Heart left ventricle (tissue), 16 donors: ENCODE measurements at regions not wholly inside any gene's neighbourhood (a gene's known extent, or its start where the extent isn't known, plus 50 kb on each side); places are given as distances from the start of the nearest gene placed in this dataset.

Experiments
- ATAC-seq, 4 donors: fragments of 200-7000 bp; cut with Tn5 transposase; one replicate each; pipeline ENCODE4 v1.9.1; 2020 to 2022; ENCODE audit warnings: moderate library complexity in 4 of 4, mild to moderate bottlenecking in 3 of 4, moderate number of reproducible peaks in 1 of 4
- DNase-seq, 5 donors: peaks; one replicate each; pipeline ENCODE4 v3.0.0-alpha.2; 2020
- H3K27ac ChIP-seq, 12 donors: fragments of 200-600 bp; sonication (generic) in 4 of 12; one replicate each; pipeline versions ENCODE4 v1.5.0 to v1.8.0; 2016 to 2022; ENCODE audit warnings: mild to moderate bottlenecking in 2 of 12
- H3K27me3 ChIP-seq, 9 donors: fragments of 200-600 bp; sonication (generic) in 2 of 9; one replicate each; pipeline versions ENCODE4 v1.5.1 to v1.8.0; 2016 to 2022; ENCODE audit warnings: mild to moderate bottlenecking in 3 of 9
- H3K36me3 ChIP-seq, 9 donors: fragments of 200-600 bp; sonication (generic) in 2 of 9; one replicate each; pipeline versions ENCODE4 v1.5.0 to v1.8.0; 2018 to 2022; ENCODE audit warnings: mild to moderate bottlenecking in 2 of 9
- H3K4me1 ChIP-seq, 12 donors: fragments of 200-600 bp; sonication (generic) in 4 of 12; one replicate each; pipeline versions ENCODE4 v1.5.0 to v1.8.0; 2016 to 2022; ENCODE audit warnings: mild to moderate bottlenecking in 3 of 12
- H3K4me3 ChIP-seq, 12 donors: fragments of 200-600 bp; sonication (generic) in 4 of 12; one replicate each; pipeline versions ENCODE4 v1.5.0 to v1.8.0; 2017 to 2022; ENCODE audit warnings: mild to moderate bottlenecking in 9 of 12, moderate library complexity in 4 of 12
- H3K9me3 ChIP-seq, 12 donors: fragments of 200-600 bp; sonication (generic) in 4 of 12; one replicate each; pipeline versions ENCODE4 v1.5.0 to v1.8.0; 2016 to 2022; ENCODE audit warnings: mild to moderate bottlenecking in 1 of 12
- POLR2A ChIP-seq, 2 donors: fragments of 450-650 bp; IDR thresholded peaks; one replicate each; pipeline ENCODE4 v1.6.1; 2017; ENCODE audit warnings: antibody characterized with exemption in 2 of 2, mild to moderate bottlenecking in 2 of 2, moderate library complexity in 2 of 2
- WGBS, 4 donors: extraction: QIAGEN DNeasy Blood & Tissue Kit in 2 of 4; methylation state at CpG; one replicate each; pipeline versions ENCODE4 v1.1.5 to v1.1.7; 2013 to 2018; 5-methylcytosine and 5-hydroxymethylcytosine counted together
- intact Hi-C, 10 donors: fragments of 100-400 bp; cut with DNase I; formaldehyde crosslinking; loops; one replicate each; pipeline versions ENCODE4 v1.11.1 to v1.14.2; 2022
- TF ChIP-seq, protein P1 (sequence below), 12 donors: fragments of 200-600 bp; sonication (generic) in 4 of 12; IDR thresholded peaks; one replicate each; pipeline versions ENCODE4 v1.5.0 to v1.8.0; 2018 to 2022; ENCODE audit warnings: antibody characterized with exemption in 12 of 12, mild to moderate bottlenecking in 5 of 12
- donor health status: ischemic (EF 13 %, LVEDD 7.1; RV severe dilation, severe dysfunction).
- donor health status: healthy with polysubstance abuse.
- donor health status: DM: no; HTN: yes; CAD: no.
- donor health status: DM: no; HTN: no; CAD: no.
- donor health status: ischemic (EF 25% LVEDD 6.9; RV normal size, moderate dysfunction).
- donor health status: ischemic (EF 25% LVEDD 5.7; RV mildly dilated, moderate dysfunction).
- donor health status: healthy.
- donor health status: DM: yes; HTN: yes; CAD: no.
- donor health status: ischemic (EF 35%, LVEDD 5.7; RV mildly dilated, moderate dysfunction).
- donor health status: nonischemic (EF 11% LVEDD 7.7; RV severe dilation, severe dysfunction).
- donor health status: DM: yes; HTN: yes; CAD: no.
- donor health status: PGD.
- donor health status: ischemic (EF 29% LVEDD 5.4; RV normal size, mild dysfunction).
- donor health status: nonischemic (EF 23%, LVEDD 6.1; RV moderate dilation, normal function).

DNA sequence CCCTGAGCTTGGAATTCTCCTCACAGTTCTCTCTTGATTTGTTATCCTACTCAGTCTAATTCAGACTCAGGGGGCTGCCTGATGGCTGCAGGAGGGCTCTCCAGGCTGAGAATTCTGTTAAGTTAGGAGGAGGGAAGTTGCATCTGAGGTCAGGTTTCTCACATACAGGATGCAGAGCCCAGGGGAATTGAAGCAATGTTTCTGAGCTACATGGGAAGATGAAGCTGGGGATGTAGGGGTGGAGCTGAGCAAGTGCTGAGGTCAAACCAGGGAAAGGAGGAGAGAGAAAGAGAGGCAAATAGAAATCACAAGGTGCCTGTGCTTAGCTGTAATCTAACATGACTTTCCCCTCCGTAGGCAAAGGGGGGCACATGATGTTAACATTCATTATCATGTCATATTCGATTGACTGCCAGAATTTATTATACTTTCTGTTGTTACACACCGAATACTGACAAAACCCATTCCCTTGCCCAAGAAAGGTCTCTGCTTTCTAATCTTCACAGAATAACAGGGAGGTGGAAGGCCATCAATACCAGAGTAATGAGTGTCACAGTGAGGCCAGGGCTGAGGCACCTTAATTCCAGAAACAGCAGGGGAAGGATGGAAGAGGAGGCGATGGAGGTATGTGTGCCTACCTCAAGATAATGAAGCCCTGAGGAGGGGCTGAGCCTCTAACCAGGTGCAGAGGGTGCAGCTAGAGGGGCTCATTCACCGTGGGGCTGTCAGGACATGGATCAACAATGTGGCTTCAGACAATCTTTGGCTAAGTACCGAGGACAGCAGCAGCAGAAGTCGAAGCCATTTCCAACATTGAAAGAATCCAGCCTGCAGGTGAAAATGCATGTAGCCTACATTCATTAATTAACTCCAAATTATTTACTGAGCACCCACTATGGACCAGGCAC lies 205.4 kb upstream of the SNX19 start:
- intact Hi-C loops, result no loop called here
- H3K36me3 ChIP-seq, result no peaks in the 10 kb centered on the region
- TF ChIP-seq, protein P1, sequence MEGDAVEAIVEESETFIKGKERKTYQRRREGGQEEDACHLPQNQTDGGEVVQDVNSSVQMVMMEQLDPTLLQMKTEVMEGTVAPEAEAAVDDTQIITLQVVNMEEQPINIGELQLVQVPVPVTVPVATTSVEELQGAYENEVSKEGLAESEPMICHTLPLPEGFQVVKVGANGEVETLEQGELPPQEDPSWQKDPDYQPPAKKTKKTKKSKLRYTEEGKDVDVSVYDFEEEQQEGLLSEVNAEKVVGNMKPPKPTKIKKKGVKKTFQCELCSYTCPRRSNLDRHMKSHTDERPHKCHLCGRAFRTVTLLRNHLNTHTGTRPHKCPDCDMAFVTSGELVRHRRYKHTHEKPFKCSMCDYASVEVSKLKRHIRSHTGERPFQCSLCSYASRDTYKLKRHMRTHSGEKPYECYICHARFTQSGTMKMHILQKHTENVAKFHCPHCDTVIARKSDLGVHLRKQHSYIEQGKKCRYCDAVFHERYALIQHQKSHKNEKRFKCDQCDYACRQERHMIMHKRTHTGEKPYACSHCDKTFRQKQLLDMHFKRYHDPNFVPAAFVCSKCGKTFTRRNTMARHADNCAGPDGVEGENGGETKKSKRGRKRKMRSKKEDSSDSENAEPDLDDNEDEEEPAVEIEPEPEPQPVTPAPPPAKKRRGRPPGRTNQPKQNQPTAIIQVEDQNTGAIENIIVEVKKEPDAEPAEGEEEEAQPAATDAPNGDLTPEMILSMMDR (IDR thresholded peaks at IDR 0.05), result no peak
- TF ChIP-seq POLR2A (IDR thresholded peaks at IDR 0.05), result no peak
- DNase-seq (no peak), ATAC-seq (no peak)
- no peaks in the 10 kb centered on the region for H3K4me1 ChIP-seq
- peaks cover 0 to 14% (median 0%) of the 10 kb centered on the region in 12 donors for H3K9me3 ChIP-seq
- H3K27me3 ChIP-seq, result no peaks in the 10 kb centered on the region
- WGBS, 4 donors, result 62 to 67% (median 65%) methylated on average over 7 of the region's 7 CpGs
- no peak overlapping the region for H3K27ac ChIP-seq
- H3K4me3 ChIP-seq, result no peak overlapping the region

DNA sequence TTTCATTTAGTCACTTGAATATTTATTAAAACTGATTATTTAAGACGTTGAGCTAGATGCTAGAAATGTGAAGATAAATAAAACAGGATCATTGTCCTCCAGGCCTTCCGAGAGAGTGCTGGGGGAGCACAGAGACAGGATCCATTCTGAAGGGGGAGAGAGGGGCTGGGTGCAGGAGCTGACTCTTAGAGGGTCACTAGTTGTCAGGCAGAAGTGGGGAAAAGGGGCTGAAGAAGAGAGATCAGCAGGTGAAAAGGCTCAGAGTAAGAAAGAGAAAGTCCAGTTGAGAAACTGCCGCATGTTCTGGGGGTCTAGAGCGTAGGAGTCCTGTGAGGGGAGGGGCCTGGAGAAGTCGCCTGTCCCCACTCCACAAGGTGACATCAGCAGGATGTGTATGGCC lies 206.2 kb upstream of the SNX19 start:
- no peaks in the 10 kb centered on the region for H3K27me3 ChIP-seq
- no peak for ATAC-seq
- no peak for DNase-seq
- H3K27ac ChIP-seq, result no peak overlapping the region
- no peaks in the 10 kb centered on the region for H3K4me1 ChIP-seq
- no peak overlapping the region for H3K4me3 ChIP-seq
- TF ChIP-seq, protein P1 (IDR thresholded peaks at IDR 0.05), result no peak
- TF ChIP-seq POLR2A (IDR thresholded peaks at IDR 0.05), result no peak
- no peaks in the 10 kb centered on the region for H3K36me3 ChIP-seq
- peaks cover 0 to 22% (median 5%) of the 10 kb centered on the region in 12 donors for H3K9me3 ChIP-seq
- intact Hi-C loops, result no loop called here
- 69 to 84% (median 78%) methylated on average over 5 of the region's 5 CpGs for WGBS, 4 donors

GRCh38 chr11:131129474-131129873 lies 213.2 kb upstream of the SNX19 start:
- Histone ChIP-seq H3K9me3 (peaks cover 0 to 36% (median 16%) of the 10 kb centered on the region in 12 donors), H3K4me3 (no peak overlapping the region), H3K36me3 (no peaks in the 10 kb centered on the region), H3K27ac (no peak overlapping the region), H3K27me3 (no peaks in the 10 kb centered on the region), H3K4me1 (no peaks in the 10 kb centered on the region)
- ATAC-seq (no peak), DNase-seq (no peak)
- WGBS, 4 donors, result 71 to 92% (median 83%) methylated on average over 2 of the region's 2 CpGs
- TF ChIP-seq POLR2A (IDR thresholded peaks at IDR 0.05), result no peak
- TF ChIP-seq, protein P1 (IDR thresholded peaks at IDR 0.05), result no peak
- intact Hi-C loops, result no loop called here

- no peak for DNase-seq
- no peak for ATAC-seq
- no peak overlapping the region for H3K27ac ChIP-seq
- TF ChIP-seq POLR2A (IDR thresholded peaks at IDR 0.05), result no peak
- TF ChIP-seq, protein P1 (IDR thresholded peaks at IDR 0.05), result no peak
- peaks cover 0 to 7% (median 0%) of the 10 kb centered on the region in 9 donors for H3K27me3 ChIP-seq
- H3K4me1 ChIP-seq, result no peaks in the 10 kb centered on the region
- WGBS, 4 donors, result 62 to 75% (median 74%) methylated on average over 3 of the region's 3 CpGs
- no peaks in the 10 kb centered on the region for H3K36me3 ChIP-seq
- intact Hi-C loops, result no loop called here
- no peak overlapping the region for H3K4me3 ChIP-seq
- H3K9me3 ChIP-seq, result no peaks in the 10 kb centered on the region
Measured at GRCh38 chr11:131135611-131136010, 219.3 kb upstream of the SNX19 start.
